GM10266 (cell line): ENCODE measurements at regions not wholly inside any gene's neighbourhood (a gene's known extent, or its start where the extent isn't known, plus 50 kb on each side); places are given as distances from the start of the nearest gene placed in this dataset.

Experiments used
- DNase-seq: peaks from one replicate; pipeline ENCODE4 v3.0.0; 2012; ENCODE audit errors: extremely low spot score
- CTCF ChIP-seq: IDR thresholded peaks from 2 replicates; pipeline ENCODE4 v1.5.1; 2012; ENCODE audit warnings: mild to moderate bottlenecking, low read depth; ENCODE audit not compliant: control insufficient read depth, insufficient read depth; ENCODE audit errors: missing control alignments

DNA sequence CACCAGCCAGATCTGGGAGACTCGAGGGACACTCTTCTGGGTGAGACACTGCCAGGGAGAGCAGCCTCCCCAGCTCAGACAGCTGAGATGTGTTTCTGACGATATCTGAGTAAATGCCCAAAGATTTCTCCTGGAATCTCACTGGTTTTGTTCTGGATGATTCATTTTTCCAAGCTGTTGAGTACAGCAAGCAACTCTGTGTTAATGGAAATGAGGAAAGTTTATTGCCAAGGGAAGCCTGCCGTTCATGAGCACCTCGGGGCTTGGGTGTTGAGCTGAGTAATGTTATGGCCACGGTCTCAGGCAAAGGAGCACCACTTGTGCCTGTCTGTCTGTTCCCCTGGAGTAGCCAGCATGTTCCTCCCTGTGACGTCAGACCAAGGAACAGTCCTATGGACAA lies 1132.4 kb downstream of the BRD1 start:
- TF ChIP-seq CTCF = no peak
- DNase-seq = no peak

GRCh38 chr22:48694296-48694883 lies 1133.3 kb downstream of the BRD1 start:
- DNase-seq = no peak
- TF ChIP-seq CTCF = no peak

GRCh38 chr22:48693377-48694135 lies 1134.1 kb downstream of the BRD1 start:
- no peak for TF ChIP-seq CTCF
- DNase-seq = no peak

DNA sequence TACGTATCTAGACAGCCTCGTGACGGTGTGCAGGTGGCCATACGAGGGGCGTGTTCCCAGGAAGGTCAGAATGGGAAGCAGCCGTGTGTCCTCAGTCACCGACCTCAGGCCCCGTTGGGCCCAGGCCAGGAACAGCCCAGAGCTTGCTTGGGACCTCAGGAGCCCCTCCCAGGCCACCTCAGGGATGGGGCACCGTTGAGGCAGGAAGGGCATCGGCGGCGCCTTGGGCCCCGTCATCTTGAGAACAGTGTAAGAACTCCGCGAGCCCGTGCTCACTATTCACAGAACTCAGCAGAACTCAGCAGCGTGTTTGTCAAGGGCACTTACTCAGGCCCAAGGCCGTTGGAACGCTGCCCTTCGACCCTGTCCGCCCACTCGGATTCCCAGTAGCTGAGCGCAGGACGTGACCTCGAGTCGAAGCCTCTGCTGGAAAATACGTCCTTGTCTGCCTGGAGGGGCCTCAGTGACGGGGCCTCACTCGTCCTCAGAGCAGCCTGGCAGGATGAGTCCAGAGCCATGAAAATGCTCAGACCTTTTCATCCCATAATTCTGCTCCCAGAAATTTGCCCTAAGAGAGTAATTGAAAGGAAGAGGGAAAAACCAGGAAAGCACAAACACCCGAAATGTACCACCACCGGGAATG lies 1134.8 kb downstream of the BRD1 start:
- no peak for DNase-seq
- no peak for TF ChIP-seq CTCF

DNA sequence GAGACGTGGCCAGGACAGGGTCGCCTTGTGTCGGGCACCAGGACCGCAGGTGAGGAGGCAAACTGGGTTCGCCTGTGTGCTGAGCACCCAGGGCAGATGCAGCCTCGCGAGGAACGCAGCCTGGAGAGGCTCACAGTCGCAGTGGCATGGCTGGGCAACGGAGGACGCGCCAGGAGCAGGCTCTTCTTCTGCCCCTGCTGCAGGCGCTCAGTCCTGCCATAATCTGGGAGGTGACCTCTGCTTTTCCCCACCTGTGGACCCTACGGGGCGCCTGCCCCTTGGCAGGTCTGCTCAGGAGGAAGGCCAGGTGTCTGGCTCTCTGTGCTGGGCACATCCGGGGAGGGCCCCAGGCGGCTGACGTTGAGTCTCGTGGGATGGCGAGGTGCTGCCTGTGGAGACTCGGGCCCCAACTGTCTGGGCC lies 1136.2 kb downstream of the BRD1 start:
- DNase-seq = no peak

GRCh38 chr22:48690583-48691317 lies 1136.9 kb downstream of the BRD1 start:
- no peak for DNase-seq

More for the DNA sequence above, 1136.2 kb downstream of the BRD1 start:
- TF ChIP-seq CTCF = no peak

More at GRCh38 chr22:48690583-48691317, 1136.9 kb downstream of the BRD1 start:
- no peak for TF ChIP-seq CTCF
